DMS53 (cell line): ENCODE measurements at regions not wholly inside any gene's neighbourhood (a gene's known extent, or its start where the extent isn't known, plus 50 kb on each side); places are given as distances from the start of the nearest gene placed in this dataset.

Experiments used
- DNase-seq: peaks from one replicate; lab custom pipeline; 2025; lab: John Stamatoyannopoulos, UW

DNA sequence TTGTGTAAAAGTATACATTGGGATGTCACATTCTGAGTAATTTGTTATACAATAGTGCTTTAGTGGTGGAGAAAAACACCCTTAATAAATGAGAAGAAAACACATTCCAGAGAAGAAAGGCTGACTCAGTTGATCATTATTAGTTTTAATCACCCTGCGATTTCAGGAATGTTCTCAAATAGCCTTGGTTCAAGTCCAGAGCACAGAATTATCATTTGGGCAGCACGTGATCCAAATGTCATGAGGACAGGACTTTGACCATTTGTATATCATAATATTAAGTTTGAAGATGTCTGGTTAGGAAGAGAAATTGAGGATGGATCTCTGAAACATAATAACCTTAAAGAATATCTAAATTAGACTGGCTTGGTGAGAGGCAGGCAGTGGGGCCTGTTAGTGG is 1434.3 kb upstream of the TENM3 start:
- DNase-seq, result no peak

GRCh38 chr4:180809439-180809838 is 1433.8 kb upstream of the TENM3 start:
- no peak for DNase-seq

- no peak for DNase-seq
These were observed 1432.6 kb upstream of the TENM3 start for GRCh38 chr4:180810581-180810980.

- DNase-seq, result no peak
These were observed 1431.6 kb upstream of the TENM3 start for GRCh38 chr4:180811556-180811955.

DNA sequence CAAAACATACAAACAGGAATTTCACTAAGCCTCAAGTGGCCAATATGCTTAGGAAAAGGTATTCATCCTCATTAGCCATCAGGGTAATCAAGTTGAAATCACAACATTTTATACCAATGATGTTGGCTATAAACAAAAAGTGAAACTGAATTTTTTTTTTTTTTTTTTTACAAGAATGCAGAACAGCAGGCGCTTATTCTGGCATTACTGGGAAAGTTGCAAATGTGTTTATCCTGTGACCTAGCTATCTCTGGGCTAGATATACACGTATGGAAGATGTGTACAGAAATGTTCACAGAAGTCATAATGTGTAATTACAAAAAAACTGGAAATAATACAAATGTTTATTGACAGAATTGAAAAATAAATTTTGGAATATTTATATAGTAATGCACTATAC is 1430.4 kb upstream of the TENM3 start:
- no peak for DNase-seq

- no peak for DNase-seq
These were observed 1428.3 kb upstream of the TENM3 start for GRCh38 chr4:180814875-180815417.

DNA sequence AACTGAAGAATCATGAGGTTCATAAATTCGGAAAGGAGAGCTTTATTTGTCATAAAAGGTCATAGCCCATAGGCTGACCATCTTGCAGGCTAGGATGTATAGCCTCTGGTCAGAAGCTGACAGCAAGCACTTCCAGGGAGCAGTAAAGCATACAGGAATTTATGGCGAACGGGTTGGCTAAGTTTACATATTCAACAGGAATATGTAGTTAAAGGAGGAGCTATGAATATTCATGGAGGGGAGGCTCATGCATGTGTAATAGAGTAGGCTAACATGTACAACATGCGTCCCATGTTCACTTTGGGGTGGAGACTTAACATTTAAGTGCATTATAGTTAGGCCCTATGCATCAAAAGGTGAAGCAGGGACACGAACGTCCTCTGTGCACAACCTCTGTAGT is 1425.7 kb upstream of the TENM3 start:
- DNase-seq, result no peak

DNA sequence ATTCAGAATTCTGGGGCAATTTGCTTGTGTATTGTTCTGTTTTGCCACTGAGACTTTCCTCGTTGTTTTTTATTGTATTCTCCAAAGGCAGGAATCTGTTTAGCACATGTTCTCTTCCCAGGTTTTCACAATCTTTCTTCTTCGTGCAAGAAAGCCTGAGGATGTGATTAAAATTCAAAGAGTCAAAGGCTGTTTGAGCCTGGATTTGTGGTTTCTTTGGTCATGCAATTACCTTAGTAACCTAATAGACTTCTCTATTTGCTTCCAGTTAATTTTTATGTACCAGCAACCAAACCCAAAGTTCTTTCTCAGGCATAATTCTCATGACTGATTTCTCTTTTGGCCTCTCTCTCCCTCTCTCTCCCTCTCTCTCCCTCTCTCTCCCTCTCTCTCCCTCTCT is 1420.1 kb upstream of the TENM3 start:
- DNase-seq, result no peak

DNA sequence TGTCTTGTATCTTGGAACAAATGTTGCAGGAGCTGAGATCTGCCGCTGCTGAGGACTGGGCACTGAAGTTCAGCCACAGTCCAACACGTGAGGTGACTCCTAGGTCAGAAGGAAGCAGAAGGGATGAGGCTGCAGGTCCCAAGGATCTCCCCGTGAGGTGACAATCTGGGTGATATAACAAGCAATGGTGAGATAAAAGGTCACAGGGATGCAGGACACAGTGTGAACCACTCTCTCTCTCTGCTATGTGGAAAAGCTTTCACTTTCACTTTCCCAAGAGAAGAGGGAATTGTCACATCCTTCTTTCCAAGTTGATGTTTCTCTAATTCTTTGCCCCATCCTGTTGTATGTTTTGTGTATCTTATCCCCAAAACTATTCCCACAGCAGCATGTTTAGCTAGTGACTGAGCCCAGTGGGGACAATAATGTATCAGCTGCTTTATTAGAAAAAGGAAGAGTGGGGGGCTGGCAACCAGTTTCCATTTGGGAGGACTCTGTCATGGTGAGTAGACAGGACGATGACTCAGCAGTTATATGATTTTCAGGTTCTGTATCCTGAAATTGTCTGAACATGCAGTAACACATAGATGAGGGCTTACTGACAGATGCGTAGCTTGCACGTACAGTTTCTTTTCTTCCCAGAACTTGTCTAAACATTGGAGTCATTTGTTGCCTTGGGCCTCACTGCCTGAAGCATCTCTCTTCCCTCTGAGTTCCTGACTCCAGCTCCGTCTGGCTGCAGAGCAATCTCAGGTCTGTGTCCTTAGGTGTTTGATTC is 1415.8 kb upstream of the TENM3 start:
- peak; percentile 40 for DNase-seq

- peak; percentile 58 for DNase-seq
These were observed 1414.7 kb upstream of the TENM3 start for GRCh38 chr4:180828455-180829018.

DNA sequence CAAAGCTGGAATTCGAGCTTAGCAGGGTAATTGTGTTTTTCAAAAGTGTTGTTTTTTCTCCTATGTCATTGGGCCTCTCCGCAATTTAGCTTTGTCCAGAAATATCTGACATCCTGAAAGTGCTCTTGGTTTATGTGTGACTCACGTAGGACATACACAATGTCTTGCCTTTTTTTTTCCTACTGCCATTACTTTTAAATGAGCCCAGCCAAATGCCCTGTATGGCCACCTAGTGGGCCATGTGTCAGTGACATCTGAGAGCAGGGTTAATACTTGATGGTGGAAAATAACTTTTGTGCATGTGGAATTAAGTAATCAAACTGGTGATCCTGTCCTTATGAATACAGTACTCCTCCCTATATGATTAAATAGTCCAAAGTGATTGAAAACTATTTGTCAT is 1411.1 kb upstream of the TENM3 start:
- DNase-seq, result peak; percentile 10

DNA sequence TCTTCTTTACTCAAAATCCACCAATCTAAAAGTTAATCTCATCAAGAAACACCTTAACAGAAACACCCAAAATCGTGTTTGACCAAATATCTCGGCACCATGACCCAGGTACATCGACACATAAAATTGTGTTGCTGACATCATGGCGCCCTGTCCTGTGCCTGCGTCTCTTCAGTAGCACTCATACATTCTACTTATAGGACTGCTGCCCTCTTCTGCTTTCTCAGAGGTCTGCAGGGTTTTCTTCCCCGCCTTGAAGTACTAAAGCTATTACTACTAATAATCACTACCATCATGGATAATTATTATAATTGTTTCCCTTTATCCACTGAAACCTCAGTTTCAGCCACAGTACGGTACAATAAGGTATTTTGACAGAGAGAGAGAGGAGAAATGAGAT is 1403.1 kb upstream of the TENM3 start:
- peak; percentile 2 for DNase-seq

DNA sequence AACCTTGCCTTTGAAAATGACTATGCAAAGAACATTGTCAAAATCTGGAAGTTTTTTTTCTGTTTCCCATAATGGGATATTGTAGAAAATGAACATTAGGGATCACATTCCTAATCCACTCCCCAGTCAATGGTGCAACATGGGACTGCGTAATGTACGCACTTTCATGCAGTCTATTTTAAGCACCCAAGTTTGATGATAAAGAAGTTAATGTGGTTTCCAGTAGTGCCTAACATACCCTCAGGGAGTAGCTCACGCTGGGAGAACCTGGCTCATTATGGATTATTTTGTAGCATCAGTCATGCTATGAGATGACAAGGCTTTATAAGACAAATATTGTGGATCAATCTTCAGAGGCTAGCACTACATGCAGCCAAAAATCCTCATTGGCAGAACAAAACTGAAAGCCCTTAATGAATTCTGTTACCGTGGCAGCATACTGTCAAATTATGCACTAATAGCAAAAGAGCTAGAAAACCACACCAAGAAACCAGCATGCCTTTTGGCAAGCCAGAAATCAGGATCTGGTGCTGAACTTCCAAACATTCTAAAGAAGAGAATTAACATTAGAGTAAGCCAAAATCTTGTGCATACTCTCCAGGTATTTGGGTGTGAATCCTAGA is 1392.8 kb upstream of the TENM3 start:
- DNase-seq, result no peak

DNA sequence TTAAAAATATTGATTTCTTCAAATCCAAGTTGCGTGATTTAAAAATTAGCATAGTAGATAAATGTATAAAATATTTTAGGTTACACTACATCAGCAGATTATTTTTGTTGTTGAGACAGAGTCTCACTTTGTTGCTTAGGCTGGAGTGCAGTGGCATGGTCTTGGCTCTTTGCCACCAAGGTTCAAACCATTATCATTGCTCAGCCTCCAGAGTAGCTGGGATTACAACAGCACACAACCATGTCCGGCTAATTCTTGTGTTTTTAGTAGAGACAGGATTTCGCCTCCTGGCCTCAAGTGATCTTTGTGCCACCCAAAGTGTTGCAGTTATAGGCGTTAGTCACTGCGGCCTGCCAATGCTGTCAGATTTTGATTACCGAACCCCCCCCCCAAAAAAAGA is 1390.5 kb upstream of the TENM3 start:
- peak; percentile 3 for DNase-seq

- DNase-seq, result no peak
These were observed 1388.0 kb upstream of the TENM3 start for GRCh38 chr4:180855184-180855583.

GRCh38 chr4:180860089-180860720 is 1383.0 kb upstream of the TENM3 start:
- DNase-seq, result no peak

- DNase-seq, result no peak
These were observed 1381.6 kb upstream of the TENM3 start for GRCh38 chr4:180861651-180862050.

- no peak for DNase-seq
These were observed 1376.1 kb upstream of the TENM3 start for GRCh38 chr4:180866933-180867643.

GRCh38 chr4:180870623-180871022 is 1372.6 kb upstream of the TENM3 start:
- no peak for DNase-seq

- DNase-seq, result no peak
These were observed 1344.9 kb upstream of the TENM3 start for GRCh38 chr4:180898305-180898704.

DNA sequence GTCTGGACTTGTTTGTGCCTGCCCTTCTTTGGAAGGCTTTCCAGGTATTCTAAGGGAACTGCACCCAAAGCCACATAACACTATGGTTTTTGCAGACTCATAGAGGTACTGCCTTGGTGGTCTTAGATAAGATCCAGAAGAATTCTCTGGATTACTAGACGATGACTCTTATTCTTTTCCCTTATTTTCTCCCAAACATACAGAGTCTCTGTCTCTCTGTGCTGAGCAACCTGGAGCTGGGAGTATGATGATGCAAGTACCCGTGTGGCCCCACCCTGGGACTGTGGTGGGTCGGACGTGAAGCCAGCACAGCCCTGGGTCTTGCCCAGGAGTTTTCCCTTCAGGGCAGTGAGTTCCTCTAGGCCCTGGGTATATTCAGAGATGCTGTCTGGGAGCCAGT is 1342.4 kb upstream of the TENM3 start:
- no peak for DNase-seq

GRCh38 chr4:180909279-180909678 is 1333.9 kb upstream of the TENM3 start:
- peak; percentile 11 for DNase-seq
